HG03558 (cell line): ENCODE measurements at regions not wholly inside any gene's neighbourhood (a gene's known extent, or its start where the extent isn't known, plus 50 kb on each side); places are given as distances from the start of the nearest gene placed in this dataset.

Source experiments
- ATAC-seq: cut with Tn5 transposase; IDR thresholded peaks from one replicate; pipeline ENCODE4 v1.9.1; 2021; ENCODE audit warnings: moderate number of reproducible peaks; ENCODE audit not compliant: unreplicated experiment; ENCODE audit errors: extremely low read depth

DNA sequence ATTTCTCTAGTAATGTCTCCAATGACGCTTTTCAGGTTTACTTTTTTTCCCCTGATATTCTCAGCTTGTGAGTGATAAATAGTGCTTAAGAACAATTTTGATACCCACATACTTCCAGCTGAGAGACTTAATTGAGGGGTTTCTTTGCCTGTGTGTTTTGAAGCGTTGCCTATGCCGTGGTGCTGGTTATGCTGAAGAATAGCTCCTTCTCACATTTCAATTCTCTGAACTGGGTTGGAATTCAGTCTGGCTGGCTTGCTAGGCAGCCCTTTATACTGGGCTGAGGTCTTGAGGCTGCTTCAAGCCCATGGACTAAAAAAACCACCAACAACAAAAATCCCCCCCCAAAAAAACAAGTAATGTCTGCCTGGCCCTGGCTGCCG is 87.4 kb downstream of the CHST2 start:
- ATAC-seq, result no peak

DNA sequence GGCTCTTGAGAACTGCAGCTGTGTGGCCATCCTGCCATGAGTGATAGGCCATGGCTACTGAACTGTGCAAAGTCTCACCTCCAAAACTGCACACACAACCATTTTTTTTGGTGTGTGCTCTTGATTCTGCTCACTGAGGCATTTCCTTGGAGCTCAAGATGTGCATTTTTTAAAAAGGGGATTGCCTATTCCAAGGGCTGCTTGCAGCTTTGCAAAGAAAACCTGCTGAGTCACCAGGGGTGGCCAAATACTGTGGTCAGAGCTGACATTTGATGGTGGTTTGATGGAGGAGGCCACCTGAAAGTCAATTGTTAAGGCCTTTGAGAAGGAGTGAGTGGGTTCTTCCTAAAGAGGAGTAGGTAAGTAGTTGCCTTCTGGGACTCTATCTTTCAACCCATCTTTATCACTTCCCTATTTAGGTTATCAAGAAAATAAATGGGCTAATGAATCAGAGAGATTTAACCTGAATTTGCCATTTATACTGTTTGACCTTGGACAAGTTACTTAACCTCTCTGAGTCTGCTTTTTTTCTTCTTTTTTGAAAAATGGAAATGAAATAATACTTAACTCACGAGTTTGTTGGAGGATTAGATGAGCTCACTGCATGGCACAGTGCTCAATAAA is 87.9 kb downstream of the CHST2 start:
- ATAC-seq, result peak; percentile 71

DNA sequence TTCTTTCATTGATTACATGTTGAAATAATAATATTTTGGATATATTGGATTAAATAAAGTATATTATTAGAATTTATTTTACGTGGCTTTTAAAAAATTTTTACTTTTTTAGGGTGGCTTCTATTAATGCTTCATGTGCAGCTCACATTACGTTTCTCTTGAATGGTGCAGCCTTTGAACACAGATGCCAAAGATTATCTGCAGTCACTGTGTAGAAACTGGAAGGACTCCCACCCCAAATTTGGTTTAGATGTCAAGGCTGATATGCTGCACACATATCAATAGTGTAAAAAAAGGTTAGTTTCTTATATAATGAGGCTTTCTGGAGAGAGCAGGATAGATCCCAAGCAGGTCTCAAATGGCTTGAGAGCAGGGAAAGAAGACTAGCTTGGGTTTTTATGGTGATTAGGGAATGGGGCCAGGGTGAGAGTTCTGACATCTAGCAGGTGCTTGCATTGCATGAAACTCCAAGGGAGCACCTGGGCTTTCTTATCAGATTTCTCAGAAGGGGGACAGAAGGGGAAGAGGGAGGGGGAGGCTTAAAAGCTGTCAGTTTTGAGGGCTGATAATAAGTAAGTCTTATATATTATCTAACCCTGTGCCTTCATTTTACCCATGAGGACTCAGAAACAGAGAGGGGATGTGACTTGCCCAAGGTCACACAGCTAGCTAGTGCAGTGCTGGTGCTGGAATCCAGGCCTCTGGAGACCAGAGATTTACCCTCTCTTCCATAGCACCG is 89.6 kb downstream of the CHST2 start:
- ATAC-seq, result no peak

DNA sequence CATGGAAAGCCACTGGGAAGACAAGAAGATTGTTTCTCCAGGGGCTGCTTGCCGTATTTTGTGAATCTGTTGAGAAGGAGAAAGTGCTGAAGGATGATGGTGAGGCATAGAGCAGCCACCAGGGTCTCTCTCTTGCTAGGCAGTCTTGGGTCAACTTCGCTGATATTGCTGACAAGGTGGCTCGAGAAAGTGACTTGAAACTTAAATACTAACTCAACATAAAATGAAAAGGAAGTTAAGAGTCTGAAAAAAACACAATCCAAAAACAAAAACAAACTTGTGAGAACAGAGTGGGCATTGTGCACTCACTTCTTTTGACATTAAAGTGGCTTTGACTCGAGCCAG is 90.1 kb downstream of the CHST2 start:
- ATAC-seq, result no peak

DNA sequence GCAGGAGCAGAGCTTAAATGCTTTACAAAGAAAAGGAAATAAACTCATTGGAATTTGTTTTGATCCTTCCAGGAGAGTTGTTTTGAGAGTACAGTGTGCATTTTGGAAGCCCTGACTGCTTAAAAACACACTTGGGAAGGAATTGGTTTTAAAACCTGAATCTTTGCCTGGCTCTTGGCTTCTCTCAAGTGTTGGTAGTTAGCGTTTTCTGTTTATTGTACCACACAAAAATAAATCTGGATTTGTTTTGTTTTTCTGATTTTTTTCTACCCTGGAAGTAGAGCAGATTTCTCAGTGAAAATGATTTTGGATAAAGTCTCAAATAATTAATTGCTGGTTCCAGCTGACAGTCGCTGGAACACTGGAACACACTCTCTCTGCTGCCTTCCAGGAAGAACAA is 90.6 kb downstream of the CHST2 start:
- ATAC-seq, result no peak

DNA sequence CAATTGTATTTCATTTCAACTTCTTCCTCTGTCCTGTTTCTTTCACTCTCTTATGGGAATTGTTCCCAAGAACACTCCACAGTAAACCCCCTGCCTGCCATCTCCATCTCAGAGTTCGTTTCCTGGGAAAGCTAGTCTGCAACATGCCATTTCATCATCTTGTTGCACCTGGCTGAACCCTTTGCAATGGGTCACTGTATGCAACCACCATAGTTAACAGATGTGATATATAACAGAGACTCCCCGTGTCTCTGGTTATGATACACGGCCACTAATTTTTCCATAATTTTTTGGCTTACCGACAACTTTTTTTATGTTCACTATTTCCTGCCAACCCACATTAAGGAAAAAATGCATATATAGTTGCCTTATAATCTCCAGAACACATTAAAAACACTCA is 95.5 kb downstream of the CHST2 start:
- no peak for ATAC-seq
